NCI-H748 (cell line): ENCODE measurements at regions not wholly inside any gene's neighbourhood (a gene's known extent, or its start where the extent isn't known, plus 50 kb on each side); places are given as distances from the start of the nearest gene placed in this dataset.

Experiments
- DNase-seq: peaks from one replicate; lab custom pipeline; 2025; ENCODE audit not compliant: unreplicated experiment; lab: John Stamatoyannopoulos, UW

GRCh38 chr1:63710308-63710707 is 63.5 kb upstream of the ROR1 start:
- no peak for DNase-seq

- DNase-seq, result no peak
These were observed 62.9 kb upstream of the ROR1 start for GRCh38 chr1:63710761-63711380.

- DNase-seq, result no peak
These were observed 60.8 kb upstream of the ROR1 start for GRCh38 chr1:63713041-63713440.

GRCh38 chr1:63713627-63714481 is 60.0 kb upstream of the ROR1 start:
- no peak for DNase-seq

- DNase-seq, result no peak
These were observed 59.4 kb upstream of the ROR1 start for GRCh38 chr1:63714482-63714760.

GRCh38 chr1:63717511-63718065 is 56.2 kb upstream of the ROR1 start:
- no peak for DNase-seq

- DNase-seq, result no peak
These were observed 55.3 kb upstream of the ROR1 start for GRCh38 chr1:63718541-63718970.

- peak; percentile 5 for DNase-seq
These were observed 52.2 kb upstream of the ROR1 start for GRCh38 chr1:63721531-63722189.

GRCh38 chr1:63723602-63724001 is 50.2 kb upstream of the ROR1 start:
- no peak for DNase-seq
